GM12878 (cell line): ENCODE measurements at regions not wholly inside any gene's neighbourhood (a gene's known extent, or its start where the extent isn't known, plus 50 kb on each side); places are given as distances from the start of the nearest gene placed in this dataset.

Experiments used
- ATAC-seq: fragments of 200-7000 bp; cut with Tn5 transposase; 3 replicates; pipeline ENCODE4 v1.9.1; 2020; ENCODE audit warnings: mild to moderate bottlenecking, moderate library complexity
- BruUV-seq: library from RNA; stranded (reverse); fragments of 400-500 nt; replicated peaks from 2 replicates; lab custom pipeline; 2021; lab: Mats Ljungman, UMichigan
- CTCF ChIA-PET: fragments of 300-600 bp; sonication (Branson Sonifier 250); formaldehyde crosslinking; extraction: SDS; loops from one replicate; lab custom pipeline; 2021; ENCODE audit warnings: inconsistent platforms; lab: Yijun Ruan, JAX
- POLR2A ChIA-PET: fragments of 350-600 bp; formaldehyde crosslinking; extraction: SDS; loops from one replicate; lab custom pipeline; 2021; ENCODE audit warnings: inconsistent platforms; lab: Charles Lee
- RAD21 ChIA-PET: fragments of 300-600 bp; sonication (Branson Sonifier 250); formaldehyde crosslinking; loops from one replicate; lab custom pipeline; 2023; ENCODE audit warnings: antibody characterized with exemption; ENCODE audit not compliant: unreplicated experiment; lab: Charles Lee
- SMC1A ChIA-PET: fragments of 300-600 bp; sonication (Branson Sonifier 250); formaldehyde crosslinking; loops from one replicate; lab custom pipeline; 2023; ENCODE audit not compliant: unreplicated experiment, uncharacterized antibody; lab: Charles Lee
- DNase-seq: peaks from one replicate; pipeline ENCODE4 v3.0.0-alpha.2; 2011; ENCODE audit warnings: low read depth, low spot score
- FAIRE-seq: peaks from 3 replicates; lab custom pipeline; 2011; peaks lifted over from hg19 to GRCh38; lab: Jason Lieb, UNC
- H2AFZ ChIP-seq: 2 replicates; pipeline ENCODE4 v1.6.0; 2011; ENCODE audit warnings: low read depth, low read length, control low read depth; ENCODE audit not compliant: control insufficient read depth
- H3K27ac ChIP-seq: 2 replicates; pipeline ENCODE4 v1.5.1; 2011; ENCODE audit warnings: control low read depth; ENCODE audit not compliant: control insufficient read depth, insufficient read depth
- H3K27me3 ChIP-seq, 2 experiments: replicated peaks in 1 of 2; 2 replicates each; pipeline versions ENCODE4 v1.6.0 to v1.6.1; 2011; ENCODE audit warnings: low read length in 1 of 2; ENCODE audit not compliant: control insufficient read depth in 2 of 2, insufficient read depth in 2 of 2
- H3K36me3 ChIP-seq, 2 experiments: 2 replicates each; pipeline ENCODE4 v1.5.1; 2011; ENCODE audit warnings: low read length in 1 of 2; ENCODE audit not compliant: control insufficient read depth in 2 of 2, insufficient read depth in 2 of 2
- H3K4me1 ChIP-seq: 2 replicates; pipeline ENCODE4 v1.6.1; 2011; ENCODE audit warnings: mild to moderate bottlenecking, low read length, moderate library complexity, mixed read lengths; ENCODE audit not compliant: control insufficient read depth, insufficient read depth
- H3K4me2 ChIP-seq: 2 replicates; pipeline ENCODE4 v1.6.0; 2011; ENCODE audit warnings: control low read depth; ENCODE audit not compliant: control insufficient read depth, insufficient read depth
- H3K4me3 ChIP-seq: fragments of 200-600 bp; sonication (generic); 2 replicates; pipeline ENCODE4 v1.5.1; 2016
- H3K79me2 ChIP-seq: 2 replicates; pipeline ENCODE4 v1.6.0; 2011; ENCODE audit warnings: low read length; ENCODE audit not compliant: control insufficient read depth, insufficient read depth
- H3K9ac ChIP-seq: 2 replicates; pipeline ENCODE4 v1.8.0; 2011; ENCODE audit warnings: low read length, control low read depth, mixed read lengths; ENCODE audit not compliant: control insufficient read depth, insufficient read depth
- H3K9me3 ChIP-seq: replicated peaks from 3 replicates; pipeline ENCODE4 v1.5.1; 2011; ENCODE audit warnings: mild to moderate bottlenecking, low read length; ENCODE audit not compliant: control insufficient read depth, insufficient read depth
- H4K20me1 ChIP-seq: 2 replicates; pipeline ENCODE4 v1.6.0; 2011; ENCODE audit not compliant: control insufficient read depth, insufficient read depth
- GABPA ChIP-seq: IDR thresholded peaks from 2 replicates; pipeline ENCODE4 v1.6.1; 2014; ENCODE audit warnings: antibody characterized with exemption, low read depth, mild to moderate bottlenecking, inconsistent platforms
- MLLT1 ChIP-seq: fragments of 450-650 bp; IDR thresholded peaks from 2 replicates; pipeline ENCODE4 v1.6.1; 2016; ENCODE audit warnings: mild to moderate bottlenecking
- SIN3A ChIP-seq: IDR thresholded peaks from 2 replicates; pipeline ENCODE4 v1.6.1; 2012; ENCODE audit warnings: low read depth, low read length, improper control_type of control experiment
- SREBF1 ChIP-seq: IDR thresholded peaks from 2 replicates; pipeline ENCODE4 v1.6.1; 2012; ENCODE audit warnings: mild to moderate bottlenecking, low read length
- TARDBP ChIP-seq: IDR thresholded peaks from 2 replicates; pipeline ENCODE4 v1.6.1; 2016; ENCODE audit warnings: borderline replicate concordance
- TCF12 ChIP-seq: IDR thresholded peaks from 2 replicates; pipeline ENCODE4 v1.6.1; 2011; ENCODE audit warnings: low read depth, mild to moderate bottlenecking, low read length
- ZNF687 ChIP-seq: fragments of 450-650 bp; IDR thresholded peaks from 2 replicates; pipeline ENCODE4 v1.6.1; 2017; ENCODE audit warnings: mild to moderate bottlenecking, moderate library complexity
- WGBS: methylation state at CpG from one replicate; pipeline ENCODE4 v1.1.6; 2016; ENCODE audit warnings: low lambda C conversion rate; ENCODE audit not compliant: insufficient replicate concordance, insufficient coverage; ENCODE audit errors: missing lambda C conversion rate; 5-methylcytosine and 5-hydroxymethylcytosine counted together
- in situ Hi-C: fragments of 300-500 bp; cut with MboI; formaldehyde crosslinking; loops from 9 replicates; pipeline ENCODE4 v1.14.3; 2018; ENCODE audit warnings: mixed read lengths
- intact Hi-C: fragments of 100-400 bp; cut with micrococcal nuclease; formaldehyde crosslinking; loops from one replicate; pipeline ENCODE4 v1.14.2; 2022; ENCODE audit not compliant: unreplicated experiment

- POLR2A ChIA-PET: no interaction called here
- H3K4me3 ChIP-seq: no peak overlapping the region
- intact Hi-C loops (no loop called here), in situ Hi-C loops (no loop called here)
- SMC1A ChIA-PET: no interaction called here
- CTCF ChIA-PET: no interaction called here
- FAIRE-seq: no peak
- RAD21 ChIA-PET: no interaction called here
- H3K4me1 ChIP-seq: no peaks in the 10 kb centered on the region
- H3K9me3 ChIP-seq: no peaks in the 10 kb centered on the region
- H3K27ac ChIP-seq: no peak overlapping the region
- no TSS peak for BruUV-seq
- H3K9ac ChIP-seq: no peak overlapping the region
- TF ChIP-seq TARDBP (no peak), SREBF1 (no peak), GABPA (no peak), SIN3A (no peak), TCF12 (no peak)
- no peaks in the 10 kb centered on the region for H4K20me1 ChIP-seq
- no peaks in the 10 kb centered on the region for H3K36me3 ChIP-seq
- no peak overlapping the region for H3K4me2 ChIP-seq
- no peak for DNase-seq
- H3K27me3 ChIP-seq: no peaks in the 10 kb centered on the region; a peak in 1 of 4 replicates
- WGBS: 4% methylated on average over 4 of the region's 4 CpGs
- no peaks in the 10 kb centered on the region for H3K79me2 ChIP-seq
- no peak for ATAC-seq
- H2AFZ ChIP-seq: no peak overlapping the region
These were observed 242.0 kb upstream of the TRPM3 start for GRCh38 chr9:71363286-71363961.

DNA sequence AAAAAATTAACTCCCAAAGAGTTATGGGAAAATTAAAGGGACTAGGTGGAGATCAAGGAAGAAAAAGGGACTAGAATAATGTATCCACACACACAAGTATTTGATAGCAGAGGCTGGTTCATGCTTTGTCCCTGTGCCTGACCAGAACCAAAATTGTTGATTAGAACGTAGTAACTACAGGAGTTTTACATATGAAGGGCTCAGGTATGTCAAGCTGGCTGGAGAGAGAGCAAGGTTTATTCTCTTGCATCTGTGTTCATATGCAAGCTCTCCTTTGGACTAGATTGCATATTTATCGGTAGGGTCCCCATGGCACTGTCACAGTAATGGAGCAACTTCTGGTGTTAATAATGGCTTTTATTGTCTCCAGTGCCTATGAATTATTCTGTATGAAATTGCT, 239.9 kb upstream of the TRPM3 start:
- H3K4me2 ChIP-seq: no peak overlapping the region
- no peak for ATAC-seq
- no peaks in the 10 kb centered on the region for H3K79me2 ChIP-seq
- H3K27me3 ChIP-seq: no peaks in the 10 kb centered on the region; a peak in 1 of 4 replicates
- no peaks in the 10 kb centered on the region for H4K20me1 ChIP-seq
- WGBS: 31% methylated on average over 2 of the region's 2 CpGs
- no peak overlapping the region for H2AFZ ChIP-seq
- no peaks in the 10 kb centered on the region for H3K9me3 ChIP-seq
- BruUV-seq: no TSS peak
- ChIA-PET CTCF (no interaction called here), SMC1A (interaction anchor here (1.6 kb wide), 1 partner anchor 27 kb away, joined by 4 read pairs; no protein-coding TSS in a partner anchor), RAD21 (no interaction called here), POLR2A (no interaction called here)
- in situ Hi-C loops: no loop called here
- no peak for DNase-seq
- no peak for FAIRE-seq
- no peak overlapping the region for H3K9ac ChIP-seq
- no peak overlapping the region for H3K4me3 ChIP-seq
- intact Hi-C loops: no loop called here
- H3K27ac ChIP-seq: no peak overlapping the region
- no peaks in the 10 kb centered on the region for H3K4me1 ChIP-seq
- H3K36me3 ChIP-seq: no peaks in the 10 kb centered on the region
- TF ChIP-seq MLLT1 (no peak), ZNF687 (no peak)
